ENCODE measurements at regions not wholly inside any gene's neighbourhood (a gene's known extent, or its start where the extent isn't known, plus 50 kb on each side); places are given as distances from the start of the nearest gene placed in this dataset.

- H3K27ac ChIP-seq: no peak overlapping the region
- H3K36me3 ChIP-seq: no peaks in the 10 kb centered on the region
- no peaks in the 10 kb centered on the region for H3K9me3 ChIP-seq
- no peak overlapping the region for H3K4me3 ChIP-seq (ENCODE audit: low read depth in 1 of 2, low read length in 1 of 2)
- no peaks in the 10 kb centered on the region for H3K27me3 ChIP-seq
- no peak for TF ChIP-seq CTCF (IDR thresholded peaks at IDR 0.05)
- H3K4me1 ChIP-seq (ENCODE audit: control insufficient read depth in 1 of 2, insufficient read depth in 1 of 2, low read depth in 1 of 2, low read length in 1 of 2): no peaks in the 10 kb centered on the region
These were observed 67.9 kb downstream of the TBX3 start for GRCh38 chr12:114616081-114616480.

- Histone ChIP-seq H3K9me3 (no peaks in the 10 kb centered on the region), H3K27me3 (no peaks in the 10 kb centered on the region), H3K4me1 (ENCODE audit: control insufficient read depth in 1 of 2, insufficient read depth in 1 of 2, low read depth in 1 of 2, low read length in 1 of 2) (no peaks in the 10 kb centered on the region), H3K27ac (no peak overlapping the region), H3K4me3 (ENCODE audit: low read depth in 1 of 2, low read length in 1 of 2) (no peak overlapping the region), H3K36me3 (no peaks in the 10 kb centered on the region)
- TF ChIP-seq CTCF (IDR thresholded peaks at IDR 0.05): no peak
These were observed 69.9 kb downstream of the TBX3 start for GRCh38 chr12:114614040-114614439.

GRCh38 chr12:114612062-114612461, 71.9 kb downstream of the TBX3 start:
- Histone ChIP-seq H3K27me3 (no peaks in the 10 kb centered on the region), H3K4me3 (ENCODE audit: low read depth in 1 of 2, low read length in 1 of 2) (no peak overlapping the region), H3K4me1 (ENCODE audit: control insufficient read depth in 1 of 2, insufficient read depth in 1 of 2, low read depth in 1 of 2, low read length in 1 of 2) (no peaks in the 10 kb centered on the region), H3K36me3 (no peaks in the 10 kb centered on the region), H3K27ac (no peak overlapping the region), H3K9me3 (no peaks in the 10 kb centered on the region)
- no peak for TF ChIP-seq CTCF (IDR thresholded peaks at IDR 0.05)

GRCh38 chr12:114611145-114612018, 72.6 kb downstream of the TBX3 start:
- no peaks in the 10 kb centered on the region for H3K27me3 ChIP-seq
- no peak overlapping the region for H3K4me3 ChIP-seq (ENCODE audit: low read depth in 1 of 2, low read length in 1 of 2)
- no peaks in the 10 kb centered on the region for H3K4me1 ChIP-seq (ENCODE audit: control insufficient read depth in 1 of 2, insufficient read depth in 1 of 2, low read depth in 1 of 2, low read length in 1 of 2)
- no peak for TF ChIP-seq CTCF (IDR thresholded peaks at IDR 0.05)
- no peak overlapping the region for H3K27ac ChIP-seq
- H3K9me3 ChIP-seq: no peaks in the 10 kb centered on the region
- H3K36me3 ChIP-seq: no peaks in the 10 kb centered on the region

- Histone ChIP-seq H3K4me1 (ENCODE audit: control insufficient read depth in 1 of 2, insufficient read depth in 1 of 2, low read depth in 1 of 2, low read length in 1 of 2) (no peaks in the 10 kb centered on the region), H3K9me3 (no peaks in the 10 kb centered on the region), H3K27ac (no peak overlapping the region), H3K36me3 (no peaks in the 10 kb centered on the region), H3K27me3 (no peaks in the 10 kb centered on the region), H3K4me3 (ENCODE audit: low read depth in 1 of 2, low read length in 1 of 2) (no peak overlapping the region)
- no peak for TF ChIP-seq CTCF (IDR thresholded peaks at IDR 0.05)
These were observed 75.5 kb downstream of the TBX3 start for GRCh38 chr12:114608509-114608908.

Measured in neutrophil (primary cell).